ENCODE measurements at regions not wholly inside any gene's neighbourhood (a gene's known extent, or its start where the extent isn't known, plus 50 kb on each side); places are given as distances from the start of the nearest gene placed in this dataset.
A peak's percentile ranks its signal among the peaks of the same experiment; 100 is the strongest.

GRCh38 chr6:14975471-14975817, 270.4 kb upstream of the JARID2 start:
- H3K4me1 Mint-ChIP-seq (ENCODE audit: low read depth) = peaks cover 4% of the 10 kb centered on the region
- no peaks in the 10 kb centered on the region for H3K9me3 Mint-ChIP-seq
- H3K27me3 Mint-ChIP-seq = no peaks in the 10 kb centered on the region
- H3K27ac Mint-ChIP-seq = no peak overlapping the region
- peak; percentile 4 for DNase-seq
- no peak overlapping the region for H3K4me3 Mint-ChIP-seq
- POLR2A ChIA-PET = no interaction called here
- CTCF ChIA-PET = interaction anchor here (1.2 kb wide), 1 partner anchor 8 kb away, joined by 3 read pairs; no protein-coding TSS in a partner anchor
- no peak for ATAC-seq
- no peaks in the 10 kb centered on the region for H3K36me3 Mint-ChIP-seq (ENCODE audit: low read depth)
- intact Hi-C loops (cut with micrococcal nuclease) = no loop called here
- TF ChIP-seq CTCF (IDR thresholded peaks at IDR 0.05) = no peak

GRCh38 chr6:14977747-14978382, 268.0 kb upstream of the JARID2 start:
- ChIA-PET CTCF (no interaction called here), POLR2A (interaction anchor here (0.5 kb wide), 1 partner anchor 344 kb away, joined by 3 read pairs; no protein-coding TSS in a partner anchor)
- H3K36me3 Mint-ChIP-seq (ENCODE audit: low read depth) = no peaks in the 10 kb centered on the region
- peaks cover 4% of the 10 kb centered on the region for H3K4me1 Mint-ChIP-seq (ENCODE audit: low read depth)
- H3K27me3 Mint-ChIP-seq = no peaks in the 10 kb centered on the region
- H3K9me3 Mint-ChIP-seq = no peaks in the 10 kb centered on the region
- DNase-seq (no peak), ATAC-seq (no peak)
- TF ChIP-seq CTCF (IDR thresholded peaks at IDR 0.05) = no peak
- intact Hi-C loops (cut with micrococcal nuclease) = no loop called here
- H3K27ac Mint-ChIP-seq = no peak overlapping the region
- no peak overlapping the region for H3K4me3 Mint-ChIP-seq

- no peak for TF ChIP-seq CTCF (IDR thresholded peaks at IDR 0.05)
- ATAC-seq = no peak
- intact Hi-C loops (cut with micrococcal nuclease) = no loop called here
- Mint-ChIP-seq H3K27ac (no peak overlapping the region), H3K9me3 (no peaks in the 10 kb centered on the region), H3K36me3 (ENCODE audit: low read depth) (no peaks in the 10 kb centered on the region), H3K4me3 (no peak overlapping the region), H3K27me3 (peaks cover 3% of the 10 kb centered on the region), H3K4me1 (ENCODE audit: low read depth) (no peaks in the 10 kb centered on the region)
- CTCF ChIA-PET = no interaction called here
- no peak for DNase-seq
- POLR2A ChIA-PET = no interaction called here
These were observed 263.9 kb upstream of the JARID2 start for GRCh38 chr6:14981960-14982359.

- H3K27me3 Mint-ChIP-seq = peaks cover 3% of the 10 kb centered on the region
- H3K9me3 Mint-ChIP-seq = no peaks in the 10 kb centered on the region
- no peak overlapping the region for H3K4me3 Mint-ChIP-seq
- no peaks in the 10 kb centered on the region for H3K36me3 Mint-ChIP-seq (ENCODE audit: low read depth)
- H3K27ac Mint-ChIP-seq = no peak overlapping the region
- no peaks in the 10 kb centered on the region for H3K4me1 Mint-ChIP-seq (ENCODE audit: low read depth)
- no peak for TF ChIP-seq CTCF (IDR thresholded peaks at IDR 0.05)
- intact Hi-C loops (cut with micrococcal nuclease) = no loop called here
- POLR2A ChIA-PET = no interaction called here
- CTCF ChIA-PET = interaction anchor here (0.6 to 0.7 kb wide), 2 partner anchors 9 to 15 kb away, joined by 3 read pairs; no protein-coding TSS in a partner anchor
- no peak for DNase-seq
- no peak for ATAC-seq
These were observed 262.0 kb upstream of the JARID2 start for GRCh38 chr6:14983599-14984518.

GRCh38 chr6:14984519-14984853, 261.4 kb upstream of the JARID2 start:
- POLR2A ChIA-PET = no interaction called here
- no peaks in the 10 kb centered on the region for H3K36me3 Mint-ChIP-seq (ENCODE audit: low read depth)

More at GRCh38 chr6:14984519-14984853, 261.4 kb upstream of the JARID2 start:
- H3K4me1 Mint-ChIP-seq (ENCODE audit: low read depth) = no peaks in the 10 kb centered on the region
- no peak for DNase-seq
- no peaks in the 10 kb centered on the region for H3K9me3 Mint-ChIP-seq
- peaks cover 3% of the 10 kb centered on the region for H3K27me3 Mint-ChIP-seq
- H3K4me3 Mint-ChIP-seq = no peak overlapping the region
- CTCF ChIA-PET = interaction anchor here (0.7 kb wide), 1 partner anchor 16 kb away, joined by 3 read pairs; no protein-coding TSS in a partner anchor
- no peak for ATAC-seq
- no peak overlapping the region for H3K27ac Mint-ChIP-seq
- TF ChIP-seq CTCF (IDR thresholded peaks at IDR 0.05) = no peak
- intact Hi-C loops (cut with micrococcal nuclease) = no loop called here
